HCT116 (cell line): ENCODE measurements at regions not wholly inside any gene's neighbourhood (a gene's known extent, or its start where the extent isn't known, plus 50 kb on each side); places are given as distances from the start of the nearest gene placed in this dataset.

Experiments used
- ATAC-seq: fragments of 200-7000 bp; cut with Tn5 transposase; 2 replicates; pipeline ENCODE4 v1.9.1; 2020; ENCODE audit warnings: mild to moderate bottlenecking, moderate library complexity
- BruUV-seq: library from RNA; stranded (reverse); fragments of 400-500 nt; replicated peaks from 2 replicates; lab custom pipeline; 2021; lab: Mats Ljungman, UMichigan
- CTCF ChIA-PET: fragments of 300-600 bp; sonication (Branson Sonifier 250); formaldehyde crosslinking; loops from one replicate; lab custom pipeline; 2021; ENCODE audit warnings: antibody characterized with exemption; lab: Charles Lee
- POLR2A ChIA-PET: fragments of 300-600, 350-600 bp; sonication (Branson Sonifier 250); formaldehyde crosslinking; loops from one replicate; lab custom pipeline; 2021; ENCODE audit warnings: antibody characterized with exemption; lab: Charles Lee
- RAD21 ChIA-PET, 2 experiments: fragments of 300-600 bp; sonication (Branson Sonifier 250); formaldehyde crosslinking; loops; one replicate each; lab custom pipeline; 2023; ENCODE audit warnings: low total read pairs in 2 of 2; ENCODE audit not compliant: uncharacterized antibody in 2 of 2, unreplicated experiment in 2 of 2, low non-redundant PET in 1 of 2; lab: Charles Lee
- DNase-seq: peaks from one replicate; pipeline ENCODE4 v3.0.0-alpha.2; 2010; ENCODE audit warnings: low read depth, low spot score
- H2AFZ ChIP-seq: fragments of 200-600 bp; shearing (Covaris generic), sonication (generic); 2 replicates; pipeline ENCODE4 v1.6.1; 2017; ENCODE audit warnings: low read depth, mixed run types, mixed read lengths, antibody characterized with exemption, low read length; ENCODE audit not compliant: poor library complexity, severe bottlenecking
- H3K27ac ChIP-seq: 2 replicates; pipeline ENCODE4 v1.5.1; 2012; ENCODE audit warnings: low read depth, low read length
- H3K27me3 ChIP-seq: fragments of 200-600 bp; sonication (generic); 2 replicates; pipeline ENCODE4 v1.6.1; 2016; ENCODE audit warnings: mixed run types, low read length, mixed read lengths; ENCODE audit not compliant: insufficient read depth
- H3K36me3 ChIP-seq, 2 experiments: fragments of 200-500 bp in 1 of 2; fragments of 200-600 bp in 1 of 2; sonication (Bioruptor generic) in 1 of 2; sonication (generic) in 1 of 2; 2 replicates each; pipeline versions ENCODE4 v1.5.1 to v1.6.1; 2014 to 2016; ENCODE audit warnings: low read length in 2 of 2, inconsistent platforms in 1 of 2, mixed read lengths in 1 of 2, mixed run types in 1 of 2; ENCODE audit not compliant: insufficient read depth in 2 of 2, control insufficient read depth in 1 of 2
- H3K4me1 ChIP-seq, 2 experiments: fragments of 200-600 bp in 1 of 2; sonication (generic) in 1 of 2; 2 replicates each; pipeline versions ENCODE4 v1.5.1 to v1.6.1; 2012 to 2017; ENCODE audit warnings: low read length in 2 of 2, inconsistent platforms in 1 of 2, mild to moderate bottlenecking in 1 of 2, mixed read lengths in 1 of 2, mixed run types in 1 of 2, moderate library complexity in 1 of 2; ENCODE audit not compliant: insufficient read depth in 2 of 2, control insufficient read depth in 1 of 2
- H3K4me2 ChIP-seq: fragments of 200-600 bp; sonication (generic); 2 replicates; pipeline ENCODE4 v1.6.1; 2017; ENCODE audit warnings: mixed run types, low read length, mixed read lengths
- H3K4me3 ChIP-seq, 2 experiments: fragments of 200-600 bp in 1 of 2; sonication (generic) in 1 of 2; replicated peaks in 1 of 2; 2 replicates each; pipeline ENCODE4 v1.5.1; 2011 to 2016; ENCODE audit warnings: low read length in 2 of 2, control low read depth in 1 of 2, low read depth in 1 of 2, mild to moderate bottlenecking in 1 of 2, mixed read lengths in 1 of 2, mixed run types in 1 of 2
- H3K79me2 ChIP-seq: fragments of 200-600 bp; sonication (generic); 2 replicates; pipeline ENCODE4 v1.6.1; 2017; ENCODE audit warnings: mild to moderate bottlenecking, mixed run types, low read length, moderate library complexity, mixed read lengths; ENCODE audit not compliant: insufficient read depth
- H3K9ac ChIP-seq: fragments of 200-600 bp; sonication (generic); 2 replicates; pipeline ENCODE4 v1.6.1; 2016; ENCODE audit warnings: low read length, mixed read lengths
- H3K9me2 ChIP-seq: fragments of 200-600 bp; sonication (generic), shearing (Covaris generic); 2 replicates; pipeline ENCODE4 v1.6.1; 2017; ENCODE audit warnings: mixed run types, mild to moderate bottlenecking, moderate library complexity; ENCODE audit not compliant: insufficient read depth
- H3K9me3 ChIP-seq, 2 experiments: fragments of 200-500 bp in 1 of 2; fragments of 200-600 bp in 1 of 2; sonication (Bioruptor generic) in 1 of 2; sonication (generic) in 1 of 2; 2 replicates each; pipeline ENCODE4 v1.6.1; 2014 to 2017; ENCODE audit warnings: low read length in 2 of 2, mixed read lengths in 2 of 2, inconsistent platforms in 1 of 2, low read depth in 1 of 2, mild to moderate bottlenecking in 1 of 2, mixed run types in 1 of 2, moderate library complexity in 1 of 2; ENCODE audit not compliant: control insufficient read depth in 1 of 2, insufficient read depth in 1 of 2
- H4K20me1 ChIP-seq: fragments of 200-600 bp; sonication (generic), shearing (Covaris generic); 2 replicates; pipeline ENCODE4 v1.6.1; 2017; ENCODE audit warnings: mixed run types, mild to moderate bottlenecking, moderate library complexity; ENCODE audit not compliant: insufficient read depth
- ATF3 ChIP-seq: IDR thresholded peaks from 2 replicates; pipeline ENCODE4 v1.6.1; 2012
- CBX3 ChIP-seq: IDR thresholded peaks from 2 replicates; pipeline ENCODE4 v1.6.1; 2012; ENCODE audit warnings: low read depth
- CEBPB ChIP-seq: IDR thresholded peaks from 2 replicates; pipeline ENCODE4 v1.6.1; 2012; ENCODE audit warnings: low read depth
- CTCF ChIP-seq, 3 experiments: fragments of 200-600 bp in 1 of 3; sonication (generic) in 1 of 3; IDR thresholded peaks in 2 of 3; conservative IDR thresholded peaks in 1 of 3; 2 replicates each; pipeline ENCODE4 v1.5.1; 2012 to 2017; ENCODE audit warnings: low read depth in 2 of 3, low read length in 2 of 3, antibody characterized with exemption in 1 of 3, borderline replicate concordance in 1 of 3, control low read depth in 1 of 3, mild to moderate bottlenecking in 1 of 3, mixed read lengths in 1 of 3, mixed run types in 1 of 3, moderate library complexity in 1 of 3; ENCODE audit not compliant: insufficient read depth in 1 of 3
- EGR1 ChIP-seq: IDR thresholded peaks from 2 replicates; pipeline ENCODE4 v1.6.1; 2012; ENCODE audit warnings: low read depth
- ELF1 ChIP-seq: IDR thresholded peaks from 2 replicates; pipeline ENCODE4 v1.6.1; 2012; ENCODE audit warnings: low read depth, borderline replicate concordance
- EZH2 ChIP-seq: fragments of 200-600 bp; sonication (generic); IDR thresholded peaks from 2 replicates; pipeline ENCODE4 v1.6.1; 2017; ENCODE audit warnings: antibody characterized with exemption, mixed run types
- EZH2phosphoT487 ChIP-seq: fragments of 200-600 bp; IDR thresholded peaks from 2 replicates; pipeline ENCODE4 v1.6.1; 2018; ENCODE audit warnings: antibody characterized with exemption, borderline replicate concordance
- FOSL1 ChIP-seq: IDR thresholded peaks from 2 replicates; pipeline ENCODE4 v1.6.1; 2012; ENCODE audit warnings: low read depth
- JUND ChIP-seq: IDR thresholded peaks from 2 replicates; pipeline ENCODE4 v1.6.1; 2012
- MAX ChIP-seq: IDR thresholded peaks from 2 replicates; pipeline ENCODE4 v1.6.1; 2012
- POLR2A ChIP-seq: IDR thresholded peaks from 2 replicates; pipeline ENCODE4 v1.7.0; 2011; ENCODE audit warnings: borderline replicate concordance; ENCODE audit not compliant: insufficient read depth, insufficient read length; ENCODE audit errors: extremely low read depth
- POLR2AphosphoS5 ChIP-seq: IDR thresholded peaks from 2 replicates; pipeline ENCODE4 v1.6.1; 2011; ENCODE audit warnings: mild to moderate bottlenecking, low read depth, low read length, moderate library complexity
- RAD21 ChIP-seq: IDR thresholded peaks from 2 replicates; pipeline ENCODE4 v1.6.1; 2012; ENCODE audit warnings: low read depth, mild to moderate bottlenecking
- SIN3A ChIP-seq: IDR thresholded peaks from 2 replicates; pipeline ENCODE4 v1.6.1; 2012; ENCODE audit warnings: low read depth
- SP1 ChIP-seq: IDR thresholded peaks from 2 replicates; pipeline ENCODE4 v1.6.1; 2012; ENCODE audit warnings: low read depth
- SRF ChIP-seq: IDR thresholded peaks from 2 replicates; pipeline ENCODE4 v1.6.1; 2012; ENCODE audit warnings: low read depth
- TCF7L2 ChIP-seq: IDR thresholded peaks from 2 replicates; pipeline ENCODE4 v1.7.0; 2011; ENCODE audit warnings: borderline replicate concordance, inconsistent platforms; ENCODE audit not compliant: insufficient read depth, insufficient read length; ENCODE audit errors: extremely low read depth
- YY1 ChIP-seq: IDR thresholded peaks from 2 replicates; pipeline ENCODE4 v1.6.1; 2011; ENCODE audit warnings: low read length, low read depth, moderate library complexity, mild to moderate bottlenecking; ENCODE audit not compliant: insufficient replicate concordance; ENCODE audit errors: extremely low read depth
- ZBTB33 ChIP-seq: IDR thresholded peaks from 2 replicates; pipeline ENCODE4 v1.6.1; 2011; ENCODE audit warnings: mild to moderate bottlenecking, low read length, moderate library complexity; ENCODE audit not compliant: insufficient replicate concordance; ENCODE audit errors: extremely low read depth
- intact Hi-C: fragments of 100-400 bp; cut with micrococcal nuclease; formaldehyde crosslinking; loops from 2 replicates; pipeline ENCODE4 v1.10.0; 2022

GRCh38 chr7:115516341-115516740 is 514.2 kb downstream of the TFEC start:
- TF ChIP-seq ZBTB33 (no peak), SRF (no peak), POLR2A (no peak), POLR2AphosphoS5 (no peak), YY1 (no peak), EGR1 (no peak), JUND (no peak), CEBPB (no peak), SIN3A (no peak), ATF3 (no peak), MAX (no peak), SP1 (no peak), RAD21 (no peak), EZH2phosphoT487 (no peak), ELF1 (no peak), CTCF (IDR thresholded peaks at IDR 0.05 in 2 of 3, conservative IDR thresholded peaks at IDR 0.05 in 1 of 3; ENCODE audit: borderline replicate concordance in 1 of 3, insufficient read depth in 1 of 3, low read depth in 2 of 3, low read length in 2 of 3) (no peak), FOSL1 (no peak), EZH2 (no peak), CBX3 (no peak), TCF7L2 (no peak)
- TF ChIP-seq, all 23 proteins: peak for 0
- no peak overlapping the region for H3K27ac ChIP-seq
- no peak overlapping the region for H3K9ac ChIP-seq
- ATAC-seq (no peak), DNase-seq (no peak)
- H3K9me2 ChIP-seq, result no peaks in the 10 kb centered on the region
- no peak overlapping the region for H2AFZ ChIP-seq
- no peaks in the 10 kb centered on the region for H3K9me3 ChIP-seq
- POLR2A ChIA-PET, result no interaction called here
- H3K4me3 ChIP-seq, result no peak overlapping the region
- no TSS peak for BruUV-seq
- no peaks in the 10 kb centered on the region for H3K79me2 ChIP-seq
- no peaks in the 10 kb centered on the region for H3K4me1 ChIP-seq
- CTCF ChIA-PET, result no interaction called here
- H3K27me3 ChIP-seq, result no peaks in the 10 kb centered on the region
- H4K20me1 ChIP-seq, result no peaks in the 10 kb centered on the region
- intact Hi-C loops, result no loop called here
- no peak overlapping the region for H3K4me2 ChIP-seq
- RAD21 ChIA-PET, result no interaction called here
- no peaks in the 10 kb centered on the region for H3K36me3 ChIP-seq
